ENCODE measurements at regions not wholly inside any gene's neighbourhood (a gene's known extent, or its start where the extent isn't known, plus 50 kb on each side); places are given as distances from the start of the nearest gene placed in this dataset.
A peak's percentile ranks its signal among the peaks of the same experiment; 100 is the strongest.
"Not testable (repeated sequence)": the region's sequence is repeated elsewhere in the genome, so short reads cannot be mapped to it uniquely, and the experiment has no call there.

DNA sequence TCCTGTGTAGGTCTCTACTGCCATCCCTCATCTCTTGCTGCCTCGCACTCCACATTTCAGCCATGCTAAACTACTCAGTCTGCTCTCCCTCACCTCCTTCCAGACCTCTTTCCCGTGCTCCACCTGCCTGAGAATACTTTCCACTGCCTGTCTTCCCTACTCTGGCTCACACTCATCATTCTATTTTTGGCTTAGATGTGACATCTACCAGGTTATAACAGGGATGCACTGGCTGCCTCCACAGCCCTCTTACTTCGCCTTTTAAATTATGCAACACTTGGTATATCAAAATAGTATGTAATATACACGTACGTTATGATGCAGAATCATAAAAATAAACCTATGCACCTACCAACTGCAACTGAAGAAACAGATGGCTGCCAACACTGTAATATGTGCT lies 222.8 kb upstream of the DTNBP1 start:
- no peak for DNase-seq (ENCODE audit: low spot score)
- no peak for TF ChIP-seq CTCF (IDR thresholded peaks at IDR 0.05; ENCODE audit: borderline replicate concordance, control extremely low read depth, extremely low read depth, insufficient read depth, missing control alignments)
- in situ Hi-C loops (cut with MboI; ENCODE audit: low sequenced_read_pairs, unreplicated experiment), result no loop called here

DNA sequence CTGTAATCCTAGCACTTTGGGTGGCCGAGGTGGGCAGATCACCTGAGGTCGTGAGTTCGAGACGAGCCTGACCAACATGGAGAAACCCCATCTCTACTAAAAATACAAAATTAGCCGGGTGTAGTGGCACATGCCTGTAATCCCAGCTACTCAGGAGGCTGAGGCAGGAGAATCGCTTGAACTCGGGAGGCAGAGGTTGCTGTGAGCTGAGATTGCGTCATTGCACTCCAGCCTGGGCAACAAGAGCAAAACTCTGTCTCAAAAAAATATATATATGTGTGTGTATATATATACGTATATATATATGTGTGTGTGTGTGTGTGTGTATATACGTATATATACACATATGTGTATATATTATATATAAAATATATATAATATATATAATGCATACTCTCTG lies 220.8 kb upstream of the DTNBP1 start:
- DNase-seq (ENCODE audit: low spot score); in situ Hi-C loops (cut with MboI; ENCODE audit: low sequenced_read_pairs, unreplicated experiment): not testable (repeated sequence)

GRCh38 chr6:15882915-15883314 lies 220.1 kb upstream of the DTNBP1 start:
- TF ChIP-seq CTCF (IDR thresholded peaks at IDR 0.05; ENCODE audit: borderline replicate concordance, control extremely low read depth, extremely low read depth, insufficient read depth, missing control alignments), result no peak
- no peak for DNase-seq (ENCODE audit: low spot score)
- in situ Hi-C loops (cut with MboI; ENCODE audit: low sequenced_read_pairs, unreplicated experiment), result no loop called here

DNA sequence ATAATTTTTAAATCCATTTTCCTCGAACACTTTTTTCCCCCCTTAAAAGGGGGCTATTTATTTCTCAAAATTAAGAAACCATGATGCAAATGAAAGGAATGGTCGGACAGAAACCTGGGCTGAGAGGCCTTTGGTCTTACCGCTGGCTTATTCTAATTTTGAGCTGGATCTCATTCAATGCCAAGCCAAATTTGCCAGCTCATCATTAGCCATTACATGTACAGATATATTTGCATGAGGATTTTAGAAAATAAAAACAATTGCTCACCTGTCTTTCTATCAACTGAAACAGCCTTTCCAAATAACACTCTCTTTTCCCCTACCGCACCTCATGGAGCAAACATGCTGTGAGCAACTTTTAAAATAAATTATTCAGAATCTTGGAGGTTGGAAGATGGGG lies 219.5 kb upstream of the DTNBP1 start:
- in situ Hi-C loops (cut with MboI; ENCODE audit: low sequenced_read_pairs, unreplicated experiment), result no loop called here
- no peak for DNase-seq (ENCODE audit: low spot score)
- TF ChIP-seq CTCF (IDR thresholded peaks at IDR 0.05; ENCODE audit: borderline replicate concordance, control extremely low read depth, extremely low read depth, insufficient read depth, missing control alignments), result no peak

DNA sequence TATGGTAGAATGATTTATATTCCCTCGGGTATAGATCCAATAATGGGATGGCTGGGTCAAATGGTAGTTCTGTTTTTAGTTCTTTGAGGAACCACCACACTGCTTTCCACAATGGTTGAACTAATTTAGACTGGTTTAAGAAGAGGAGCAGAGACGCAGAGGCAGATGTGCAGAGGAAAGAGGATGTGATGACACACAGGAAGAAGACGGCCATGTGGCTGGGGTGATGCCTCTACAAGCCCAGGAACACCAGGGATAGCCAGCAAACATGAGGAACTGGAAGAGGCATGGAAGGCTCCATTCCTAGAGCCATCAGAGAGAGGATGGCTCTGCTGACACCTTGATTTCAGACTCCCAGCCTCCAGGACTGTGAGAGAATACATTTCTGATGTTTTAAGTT lies 218.3 kb upstream of the DTNBP1 start:
- no peak for TF ChIP-seq CTCF (IDR thresholded peaks at IDR 0.05; ENCODE audit: borderline replicate concordance, control extremely low read depth, extremely low read depth, insufficient read depth, missing control alignments)
- no peak for DNase-seq (ENCODE audit: low spot score)
- in situ Hi-C loops (cut with MboI; ENCODE audit: low sequenced_read_pairs, unreplicated experiment), result no loop called here

DNA sequence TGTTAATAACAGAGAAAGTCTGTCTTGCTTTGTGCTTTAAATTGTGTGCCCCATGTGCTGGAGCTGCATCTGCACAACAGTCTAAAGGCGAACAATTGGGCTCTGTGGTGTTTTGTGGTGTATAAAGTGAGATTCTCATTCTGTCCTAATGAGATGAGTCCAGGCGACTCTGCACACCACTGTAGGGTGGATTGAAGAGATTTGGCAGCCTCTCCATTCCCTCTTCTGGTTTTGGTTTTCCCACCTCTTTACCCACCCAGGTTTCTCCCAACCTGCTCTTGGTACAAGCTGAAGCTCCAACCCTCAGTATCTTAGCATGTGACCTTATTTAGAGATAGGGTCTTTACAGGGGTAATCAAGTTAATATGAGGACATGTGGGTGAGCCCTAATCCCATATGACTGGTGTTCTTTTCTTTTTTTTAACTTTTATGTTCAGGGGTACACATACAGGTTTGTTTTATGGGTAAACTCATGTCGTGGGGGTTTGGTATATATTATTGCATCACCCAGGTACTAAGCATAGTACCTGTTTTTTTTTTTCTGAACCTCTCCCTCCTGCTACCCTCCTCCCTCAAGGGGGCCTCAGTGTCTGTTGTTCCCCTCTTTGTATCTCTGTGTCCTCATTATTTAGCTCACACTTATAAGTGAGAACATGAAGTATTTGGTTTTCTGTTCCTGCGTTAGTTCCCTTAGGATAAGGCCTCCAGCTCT lies 217.6 kb upstream of the DTNBP1 start:
- DNase-seq (ENCODE audit: low spot score), result no peak
- in situ Hi-C loops (cut with MboI; ENCODE audit: low sequenced_read_pairs, unreplicated experiment), result no loop called here
- TF ChIP-seq CTCF (IDR thresholded peaks at IDR 0.05; ENCODE audit: borderline replicate concordance, control extremely low read depth, extremely low read depth, insufficient read depth, missing control alignments), result no peak

DNA sequence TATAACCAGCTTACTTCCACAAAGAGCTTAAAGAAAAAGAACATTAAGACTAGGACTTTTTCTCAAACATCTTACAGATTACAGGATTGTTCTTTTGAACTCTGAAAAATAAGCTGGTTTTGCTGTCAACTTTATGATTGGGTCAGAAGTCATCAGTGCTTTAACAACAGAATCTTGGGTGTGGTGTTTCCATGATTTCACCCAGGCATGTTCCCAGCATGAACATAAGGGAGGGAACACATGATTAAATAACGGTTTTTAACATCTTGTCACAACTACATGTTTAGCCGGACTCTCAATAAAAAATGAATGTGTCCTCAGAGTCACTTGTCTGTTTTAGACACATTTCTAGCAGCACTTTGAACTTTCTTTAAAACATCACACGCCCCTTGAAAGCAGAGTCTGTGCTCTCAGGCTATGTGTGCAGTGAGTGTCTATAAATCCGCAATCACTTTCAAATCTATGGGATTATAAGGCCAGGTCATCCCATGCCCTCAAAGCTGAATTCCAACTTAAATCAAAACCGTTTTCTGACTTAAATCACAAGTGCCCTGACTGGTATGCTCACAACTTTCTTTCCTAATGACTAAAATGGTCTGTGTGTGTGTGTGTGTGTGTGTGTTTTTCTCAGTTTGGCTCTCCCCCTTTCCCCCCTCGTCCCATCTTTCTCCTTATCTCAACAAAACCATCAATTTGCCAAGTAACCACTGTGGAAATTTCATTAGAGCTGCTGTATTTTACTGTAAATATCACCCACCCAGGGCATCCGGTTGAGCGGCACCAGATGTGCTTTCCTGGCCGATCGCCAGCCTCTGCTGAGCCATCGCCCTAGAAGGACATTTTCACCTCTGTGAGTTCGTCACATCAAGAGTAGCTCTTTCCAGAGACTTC lies 216.8 kb upstream of the DTNBP1 start:
- peak; percentile 47 for DNase-seq (ENCODE audit: low spot score)
- TF ChIP-seq CTCF (IDR thresholded peaks at IDR 0.05; ENCODE audit: borderline replicate concordance, control extremely low read depth, extremely low read depth, insufficient read depth, missing control alignments), result no peak
- in situ Hi-C loops (cut with MboI; ENCODE audit: low sequenced_read_pairs, unreplicated experiment), result no loop called here

Data from GM13976 (cell line).